ENCODE measurements at regions not wholly inside any gene's neighbourhood (a gene's known extent, or its start where the extent isn't known, plus 50 kb on each side); places are given as distances from the start of the nearest gene placed in this dataset.
A peak's percentile ranks its signal among the peaks of the same experiment; 100 is the strongest.

- no peak for TF ChIP-seq BACH1 (IDR thresholded peaks at IDR 0.05; ENCODE audit: low read length)
- no peak for TF ChIP-seq SP4 (IDR thresholded peaks at IDR 0.05; ENCODE audit: low read length)
- TF ChIP-seq SAP30 (IDR thresholded peaks at IDR 0.05; ENCODE audit: insufficient read depth, insufficient replicate concordance, low read length), result no peak
- TF ChIP-seq ASH2L (IDR thresholded peaks at IDR 0.05; ENCODE audit: low read length), result no peak
- no peak for TF ChIP-seq ATF3 (IDR thresholded peaks at IDR 0.05; ENCODE audit: insufficient read depth, low read depth, low read length)
- no peak for TF ChIP-seq BCL11A (IDR thresholded peaks at IDR 0.05; ENCODE audit: low read depth in 2 of 2, low read length in 2 of 2)
- TF ChIP-seq CEBPB (IDR thresholded peaks at IDR 0.05; ENCODE audit: low read depth, low read length), result peak; percentile 78
- TF ChIP-seq BRCA1 (IDR thresholded peaks at IDR 0.05; ENCODE audit: low read depth, low read length), result no peak
- no peak for TF ChIP-seq TEAD4 (IDR thresholded peaks at IDR 0.05; ENCODE audit: low read depth, low read length)
- TF ChIP-seq ATF2 (IDR thresholded peaks at IDR 0.05; ENCODE audit: low read length), result no peak
- TF ChIP-seq JUN (IDR thresholded peaks at IDR 0.05; ENCODE audit: low read depth, low read length), result no peak
- no peak for TF ChIP-seq POU5F1 (IDR thresholded peaks at IDR 0.05; ENCODE audit: low read depth, low read length)
- TF ChIP-seq SIN3A (conservative IDR thresholded peaks at IDR 0.05 in 1 of 2, IDR thresholded peaks at IDR 0.05 in 1 of 2; ENCODE audit: low read depth in 1 of 2, low read length in 2 of 2), result no peak
- TF ChIP-seq CREB1 (IDR thresholded peaks at IDR 0.05), result no peak
- TF ChIP-seq SP1 (IDR thresholded peaks at IDR 0.05; ENCODE audit: low read depth, low read length), result no peak
- TF ChIP-seq GABPA (IDR thresholded peaks at IDR 0.05; ENCODE audit: borderline replicate concordance, insufficient read depth, low read length), result no peak
- TF ChIP-seq CTBP2 (IDR thresholded peaks at IDR 0.05; ENCODE audit: borderline replicate concordance, insufficient read depth, insufficient read length, low read length), result no peak
- no peak for TF ChIP-seq CHD1 (IDR thresholded peaks at IDR 0.05; ENCODE audit: low read depth, low read length)
Measured at GRCh38 chr10:111756217-111757061, 427.1 kb downstream of the GPAM start (continued).

Measured in H1 (cell line).